GM23248 (cell line): ENCODE measurements at regions not wholly inside any gene's neighbourhood (a gene's known extent, or its start where the extent isn't known, plus 50 kb on each side); places are given as distances from the start of the nearest gene placed in this dataset.

Experiments
- EZH2 ChIP-seq: fragments of 200-600 bp; sonication (generic); IDR thresholded peaks from 2 replicates; pipeline ENCODE4 v1.6.1; 2018; ENCODE audit warnings: antibody characterized with exemption, mild to moderate bottlenecking; ENCODE audit not compliant: insufficient read depth, poor library complexity, severe bottlenecking
- EZH2phosphoT487 ChIP-seq: fragments of 200-600 bp; sonication (generic); IDR thresholded peaks from 2 replicates; pipeline ENCODE4 v1.6.1; 2018; ENCODE audit warnings: antibody characterized with exemption, moderate library complexity, mild to moderate bottlenecking, low read depth; ENCODE audit not compliant: insufficient read depth

DNA sequence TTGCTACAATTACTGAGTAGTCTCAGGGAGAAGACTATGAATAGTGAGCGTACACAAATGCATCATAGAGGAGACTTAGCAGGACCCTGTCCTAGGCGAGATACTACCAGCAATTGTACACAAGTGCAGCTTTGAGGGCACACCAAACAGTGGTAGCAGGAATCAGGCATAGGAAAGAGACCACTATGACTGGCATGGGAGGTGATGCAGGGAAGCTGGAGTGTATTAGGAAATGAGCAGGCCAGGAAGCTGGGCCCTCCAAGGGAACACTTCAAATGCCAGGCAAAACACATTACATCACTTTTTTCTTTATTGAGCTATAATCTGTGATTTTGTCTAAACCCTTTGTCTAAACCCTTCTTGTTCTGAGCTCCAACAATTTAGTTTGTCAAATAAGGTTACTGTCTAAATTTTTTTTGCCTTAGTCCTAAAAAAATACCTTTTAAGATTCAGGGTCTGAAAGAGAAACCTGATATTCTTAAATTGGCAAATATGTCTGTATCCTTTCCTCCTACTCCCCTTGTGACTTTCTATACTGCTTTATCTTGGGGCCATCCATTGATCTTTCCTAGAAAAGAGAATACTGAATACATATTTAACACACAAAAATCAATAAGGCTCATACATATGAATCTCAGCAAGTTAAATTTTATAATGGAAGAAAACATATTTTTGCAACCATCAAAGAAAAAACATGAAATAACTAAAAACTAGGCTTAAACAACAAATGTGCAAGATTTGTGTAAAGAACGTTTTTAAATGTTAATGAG lies 193.8 kb upstream of the PHYHIPL start:
- no peak for TF ChIP-seq EZH2
- no peak for TF ChIP-seq EZH2phosphoT487
